Stimulated activated CD8-positive, alpha-beta memory T cell treated with anti-CD3 and anti-CD28 coated beads, Interleukin-2, amount 100 ng/mL, for 48 hours (primary cell): ENCODE measurements at regions not wholly inside any gene's neighbourhood (a gene's known extent, or its start where the extent isn't known, plus 50 kb on each side); places are given as distances from the start of the nearest gene placed in this dataset.

Experiments used
- DNase-seq, 2 donors: peaks; one replicate each; pipeline ENCODE4 v3.0.0-alpha.2; 2020; ENCODE audit warnings: low read depth in 2 of 2

DNA sequence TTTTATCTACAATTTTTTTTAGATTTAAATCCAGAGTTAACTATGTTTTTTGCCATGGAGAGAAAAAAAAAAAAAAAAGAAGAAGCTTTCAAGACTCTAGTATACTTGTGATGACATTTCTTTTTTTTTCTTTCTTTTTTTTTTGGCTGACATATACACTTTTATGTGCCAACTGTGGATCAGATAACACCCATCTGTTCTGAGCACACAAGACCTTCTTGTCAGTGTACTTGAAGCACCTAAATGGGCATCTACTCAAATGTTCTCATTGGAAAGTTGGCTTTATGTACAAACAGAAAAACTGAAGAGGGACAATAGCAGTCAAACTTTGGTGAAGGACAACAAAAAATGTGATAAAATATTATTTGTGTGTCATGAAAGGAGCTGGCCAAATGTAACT is 904.5 kb downstream of the GRIK2 start:
- DNase-seq: no peak
